Psoas muscle (tissue), 7 donors: ENCODE measurements at regions not wholly inside any gene's neighbourhood (a gene's known extent, or its start where the extent isn't known, plus 50 kb on each side); places are given as distances from the start of the nearest gene placed in this dataset.

ENCODE experiments used
- ATAC-seq, 4 donors: fragments of 200-7000 bp; cut with Tn5 transposase; one replicate each; pipeline ENCODE4 v1.9.1; 2020; ENCODE audit warnings: moderate library complexity in 3 of 4, mild to moderate bottlenecking in 2 of 4
- DNase-seq, 2 donors: peaks; one replicate each; pipeline ENCODE4 v3.0.0-alpha.2; 2020
- H3K27ac ChIP-seq: fragments of 200-600 bp; one replicate; pipeline ENCODE4 v1.8.0; 2022
- H3K27me3 ChIP-seq, 3 donors: fragments of 200-600 bp in 1 of 3; one replicate each; pipeline versions ENCODE4 v1.6.1 to v1.8.0; 2013 to 2022; ENCODE audit warnings: low read length in 2 of 3, mild to moderate bottlenecking in 2 of 3, moderate library complexity in 1 of 3; ENCODE audit not compliant: insufficient read depth in 3 of 3
- H3K36me3 ChIP-seq, 2 donors: fragments of 200-600 bp in 1 of 2; one replicate each; pipeline versions ENCODE4 v1.6.1 to v1.8.0; 2013 to 2022; ENCODE audit warnings: low read depth in 1 of 2, mild to moderate bottlenecking in 1 of 2, moderate library complexity in 1 of 2; ENCODE audit not compliant: insufficient read depth in 1 of 2
- H3K4me1 ChIP-seq: fragments of 200-600 bp; one replicate; pipeline ENCODE4 v1.8.0; 2022
- H3K4me3 ChIP-seq: fragments of 200-600 bp; one replicate; pipeline ENCODE4 v1.8.0; 2022; ENCODE audit warnings: mild to moderate bottlenecking
- H3K9me3 ChIP-seq: fragments of 200-600 bp; one replicate; pipeline ENCODE4 v1.8.0; 2022
- WGBS, 3 donors: extraction: QIAGEN DNeasy Blood & Tissue Kit; methylation state at CpG; one replicate each; pipeline versions ENCODE4 v1.1.6 to v1.1.7; 2013; 5-methylcytosine and 5-hydroxymethylcytosine counted together
- intact Hi-C, 2 donors: fragments of 100-400 bp; cut with DNase I; formaldehyde crosslinking; loops; one replicate each; pipeline versions ENCODE4 v1.11.0 to v1.14.2; 2022
- TF ChIP-seq, protein P1 (sequence below): fragments of 200-600 bp; IDR thresholded peaks from one replicate; pipeline ENCODE4 v1.8.0; 2022; ENCODE audit warnings: antibody characterized with exemption
- donor health status: healthy with polysubstance abuse.
- donor health status: DM: no; HTN: no; CAD: no; lungs with moderate emphysema.
- donor health status: Bipolar disorder and iron deficiency.
- donor health status: healthy.
- donor health status: DM: yes; HTN: yes; CAD: no.
- donor health status: DM: no; HTN: no; CAD: no.
- donor health status: DM: yes; HTN: yes; CAD: no.

DNA sequence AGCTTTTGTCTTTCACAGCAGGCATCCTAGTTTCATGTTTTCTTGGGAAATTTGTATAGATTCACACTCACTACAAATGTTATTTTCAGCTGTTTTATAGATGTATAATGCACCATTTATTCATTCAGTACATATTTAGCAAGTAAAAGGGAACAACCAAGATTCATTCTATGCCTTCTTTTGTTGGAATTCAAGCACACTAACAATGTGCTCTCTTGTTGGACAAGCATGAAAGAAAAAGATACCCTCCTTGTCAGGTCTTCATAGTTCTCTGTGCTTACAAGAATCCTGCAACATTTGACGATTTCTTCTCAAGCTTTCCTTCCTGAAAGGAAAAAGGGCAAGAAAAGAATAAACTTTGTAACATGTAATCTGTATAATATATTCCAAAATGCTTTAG, 456.0 kb downstream of the USP25 start:
- no peaks in the 10 kb centered on the region for H3K4me1 ChIP-seq

DNA sequence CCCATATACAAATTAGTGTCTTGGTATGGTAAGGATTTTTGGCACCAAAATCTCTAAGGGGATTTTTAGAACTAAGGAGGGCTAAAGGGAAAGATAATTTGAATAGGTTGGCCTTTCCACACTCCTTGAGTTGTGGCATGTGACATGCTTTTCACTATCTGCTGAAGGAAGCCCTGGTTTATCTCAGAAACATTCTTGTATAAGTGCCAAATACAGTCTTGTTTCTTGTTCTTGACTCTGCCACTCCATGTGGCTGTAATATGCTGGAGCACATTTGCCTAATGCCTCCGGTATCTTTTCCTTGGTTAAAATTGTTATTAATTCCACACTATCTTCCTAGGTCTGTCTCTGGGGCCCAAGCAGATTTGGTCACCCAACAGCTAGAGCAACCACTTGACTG, 457.0 kb downstream of the USP25 start:
- ATAC-seq (no peak), DNase-seq (no peak)
- Histone ChIP-seq H3K36me3 (no peaks in the 10 kb centered on the region), H3K4me1 (no peaks in the 10 kb centered on the region), H3K27ac (no peak overlapping the region), H3K4me3 (no peak overlapping the region), H3K9me3 (peaks cover 6% of the 10 kb centered on the region), H3K27me3 (no peaks in the 10 kb centered on the region)
- WGBS, 3 donors, result 74 to 85% (median 83%) methylated on average over 1 of the region's 1 CpG
- TF ChIP-seq, protein P1, sequence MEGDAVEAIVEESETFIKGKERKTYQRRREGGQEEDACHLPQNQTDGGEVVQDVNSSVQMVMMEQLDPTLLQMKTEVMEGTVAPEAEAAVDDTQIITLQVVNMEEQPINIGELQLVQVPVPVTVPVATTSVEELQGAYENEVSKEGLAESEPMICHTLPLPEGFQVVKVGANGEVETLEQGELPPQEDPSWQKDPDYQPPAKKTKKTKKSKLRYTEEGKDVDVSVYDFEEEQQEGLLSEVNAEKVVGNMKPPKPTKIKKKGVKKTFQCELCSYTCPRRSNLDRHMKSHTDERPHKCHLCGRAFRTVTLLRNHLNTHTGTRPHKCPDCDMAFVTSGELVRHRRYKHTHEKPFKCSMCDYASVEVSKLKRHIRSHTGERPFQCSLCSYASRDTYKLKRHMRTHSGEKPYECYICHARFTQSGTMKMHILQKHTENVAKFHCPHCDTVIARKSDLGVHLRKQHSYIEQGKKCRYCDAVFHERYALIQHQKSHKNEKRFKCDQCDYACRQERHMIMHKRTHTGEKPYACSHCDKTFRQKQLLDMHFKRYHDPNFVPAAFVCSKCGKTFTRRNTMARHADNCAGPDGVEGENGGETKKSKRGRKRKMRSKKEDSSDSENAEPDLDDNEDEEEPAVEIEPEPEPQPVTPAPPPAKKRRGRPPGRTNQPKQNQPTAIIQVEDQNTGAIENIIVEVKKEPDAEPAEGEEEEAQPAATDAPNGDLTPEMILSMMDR, result no peak
- intact Hi-C loops, result no loop called here

More for the DNA sequence above, 456.0 kb downstream of the USP25 start:
- no peak for DNase-seq
- Histone ChIP-seq H3K9me3 (peaks cover 6% of the 10 kb centered on the region), H3K27ac (no peak overlapping the region), H3K27me3 (no peaks in the 10 kb centered on the region), H3K36me3 (no peaks in the 10 kb centered on the region), H3K4me3 (no peak overlapping the region)
- 51 to 60% (median 58%) methylated on average over 1 of the region's 1 CpG for WGBS, 3 donors
- ATAC-seq, result no peak
- TF ChIP-seq, protein P1, result no peak
- intact Hi-C loops, result no loop called here

DNA sequence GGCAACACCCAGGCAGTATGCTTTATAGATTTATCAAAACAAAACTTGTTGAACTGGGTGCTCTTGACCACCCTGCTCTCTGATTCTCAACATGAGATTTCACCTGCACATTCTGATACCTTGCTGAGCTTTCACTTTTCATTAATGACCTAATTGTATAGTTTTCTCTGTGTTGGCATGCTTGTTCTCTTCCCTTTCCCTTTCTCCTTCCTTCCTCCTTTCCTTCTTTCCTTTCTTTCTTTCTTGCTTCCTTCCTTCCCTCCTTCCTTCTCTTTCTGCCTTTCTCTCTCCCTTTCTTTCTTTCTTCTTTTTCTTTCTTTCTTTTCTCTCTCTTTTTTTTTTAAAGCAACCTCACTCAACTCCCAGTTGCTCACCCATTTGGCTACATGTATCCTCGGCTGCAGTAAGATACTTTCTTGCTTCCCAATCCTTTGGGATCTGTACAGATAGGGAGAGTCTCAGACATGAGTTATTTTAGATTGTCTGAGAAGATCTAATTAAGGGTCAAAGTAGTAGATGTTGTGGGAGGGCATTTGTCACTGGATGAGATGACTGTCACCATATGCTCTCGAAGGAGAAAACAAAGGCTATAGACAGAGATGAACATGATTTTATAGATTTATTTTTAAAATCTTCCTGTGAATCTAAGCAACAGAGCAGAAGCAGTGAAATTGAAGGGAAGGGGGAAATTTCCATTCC, 458.0 kb downstream of the USP25 start:
- no peaks in the 10 kb centered on the region for H3K4me1 ChIP-seq
- WGBS, 3 donors, result 82 to 94% (median 83%) methylated on average over 2 of the region's 2 CpGs
- H3K4me3 ChIP-seq, result no peak overlapping the region
- H3K9me3 ChIP-seq, result peaks cover 6% of the 10 kb centered on the region
- no peaks in the 10 kb centered on the region for H3K36me3 ChIP-seq
- TF ChIP-seq, protein P1, result no peak
- intact Hi-C loops, result no loop called here
- ATAC-seq, result no peak
- DNase-seq, result no peak
- no peak overlapping the region for H3K27ac ChIP-seq
- no peaks in the 10 kb centered on the region for H3K27me3 ChIP-seq

DNA sequence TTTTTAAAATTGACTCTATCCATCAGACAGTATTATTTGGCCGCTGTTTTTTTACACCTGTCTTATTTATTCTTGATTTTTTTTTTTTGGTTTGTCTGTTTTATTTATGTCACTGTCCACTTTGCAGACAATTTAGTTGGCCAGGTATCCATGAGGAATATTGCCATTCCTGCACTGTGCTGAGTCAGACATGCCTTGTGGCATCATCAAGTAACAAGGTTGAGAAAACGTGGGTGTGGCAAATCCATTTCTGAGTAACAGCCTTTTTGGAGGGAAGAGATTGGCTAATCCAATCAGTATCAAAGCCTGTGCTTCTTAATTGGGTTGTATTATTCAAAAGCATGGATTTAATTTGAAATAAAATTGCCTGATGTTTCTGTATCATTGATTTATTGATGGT, 463.1 kb downstream of the USP25 start:
- Histone ChIP-seq H3K27ac (no peak overlapping the region), H3K4me3 (no peak overlapping the region), H3K36me3 (no peaks in the 10 kb centered on the region), H3K27me3 (no peaks in the 10 kb centered on the region), H3K4me1 (peaks cover 3% of the 10 kb centered on the region), H3K9me3 (peaks cover 6% of the 10 kb centered on the region)
- DNase-seq, result no peak
- intact Hi-C loops, result loop anchor here (5.0 kb wide), 2 partner anchors 111 to 129 kb away; no protein-coding TSS in a partner anchor
- ATAC-seq, result peak in 1 of 4 donors; percentile 23
- WGBS, 3 donors, result 56 to 76% (median 61%) methylated on average over 2 of the region's 2 CpGs
- TF ChIP-seq, protein P1, result no peak
